OCI-LY3 (cell line): ENCODE measurements at regions not wholly inside any gene's neighbourhood (a gene's known extent, or its start where the extent isn't known, plus 50 kb on each side); places are given as distances from the start of the nearest gene placed in this dataset.

Experiments used
- EZH2phosphoT487 ChIP-seq: fragments of 200-600 bp; shearing (Covaris generic); IDR thresholded peaks from 2 replicates; pipeline ENCODE4 v1.6.1; 2018; ENCODE audit warnings: antibody characterized with exemption, mixed run types, low read depth
- TF ChIP-seq, protein P1 (sequence below): fragments of 200-600, 300-600 bp; sonication (generic); IDR thresholded peaks from 2 replicates; pipeline ENCODE4 v1.5.1; 2014; ENCODE audit warnings: antibody characterized with exemption, low read length, low read depth

- TF ChIP-seq, protein P1, sequence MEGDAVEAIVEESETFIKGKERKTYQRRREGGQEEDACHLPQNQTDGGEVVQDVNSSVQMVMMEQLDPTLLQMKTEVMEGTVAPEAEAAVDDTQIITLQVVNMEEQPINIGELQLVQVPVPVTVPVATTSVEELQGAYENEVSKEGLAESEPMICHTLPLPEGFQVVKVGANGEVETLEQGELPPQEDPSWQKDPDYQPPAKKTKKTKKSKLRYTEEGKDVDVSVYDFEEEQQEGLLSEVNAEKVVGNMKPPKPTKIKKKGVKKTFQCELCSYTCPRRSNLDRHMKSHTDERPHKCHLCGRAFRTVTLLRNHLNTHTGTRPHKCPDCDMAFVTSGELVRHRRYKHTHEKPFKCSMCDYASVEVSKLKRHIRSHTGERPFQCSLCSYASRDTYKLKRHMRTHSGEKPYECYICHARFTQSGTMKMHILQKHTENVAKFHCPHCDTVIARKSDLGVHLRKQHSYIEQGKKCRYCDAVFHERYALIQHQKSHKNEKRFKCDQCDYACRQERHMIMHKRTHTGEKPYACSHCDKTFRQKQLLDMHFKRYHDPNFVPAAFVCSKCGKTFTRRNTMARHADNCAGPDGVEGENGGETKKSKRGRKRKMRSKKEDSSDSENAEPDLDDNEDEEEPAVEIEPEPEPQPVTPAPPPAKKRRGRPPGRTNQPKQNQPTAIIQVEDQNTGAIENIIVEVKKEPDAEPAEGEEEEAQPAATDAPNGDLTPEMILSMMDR, result no peak
- TF ChIP-seq EZH2phosphoT487, result no peak
These were observed 77.1 kb upstream of the PRKCQ start for GRCh38 chr10:6657196-6657595.
